ENCODE measurements at regions not wholly inside any gene's neighbourhood (a gene's known extent, or its start where the extent isn't known, plus 50 kb on each side); places are given as distances from the start of the nearest gene placed in this dataset.

DNA sequence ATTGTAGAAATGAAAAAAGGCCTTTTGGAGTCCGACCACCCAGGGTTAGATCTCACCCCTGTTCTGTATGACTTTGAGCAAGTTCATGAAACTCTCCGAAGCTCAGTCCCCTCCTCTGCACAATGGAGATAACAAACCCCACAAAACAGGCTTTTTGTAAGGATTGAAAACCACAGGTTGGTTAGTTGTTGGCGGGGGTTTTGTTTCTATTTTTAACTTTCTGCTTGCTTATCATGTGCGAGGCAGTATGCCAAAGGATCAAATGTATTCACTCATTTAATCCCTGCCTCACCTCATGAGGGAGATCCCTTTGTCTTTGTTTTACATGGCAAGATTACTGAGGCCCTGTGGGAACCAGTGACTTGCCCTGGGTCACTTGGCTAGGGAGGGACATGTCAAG, 539.1 kb downstream of the CDK5RAP2 start:
- DNase-seq = no peak
- Mint-ChIP-seq H3K27me3 (no peaks in the 10 kb centered on the region), H3K27ac (no peak overlapping the region), H3K4me3 (no peak overlapping the region), H3K36me3 (ENCODE audit: low read depth) (no peaks in the 10 kb centered on the region), H3K9me3 (no peaks in the 10 kb centered on the region), H3K4me1 (no peaks in the 10 kb centered on the region)
- intact Hi-C loops (cut with micrococcal nuclease) = no loop called here
- ChIA-PET CTCF (no interaction called here), POLR2A (no interaction called here)
- no peak for ATAC-seq (ENCODE audit: low read depth)
- TF ChIP-seq, protein P1, sequence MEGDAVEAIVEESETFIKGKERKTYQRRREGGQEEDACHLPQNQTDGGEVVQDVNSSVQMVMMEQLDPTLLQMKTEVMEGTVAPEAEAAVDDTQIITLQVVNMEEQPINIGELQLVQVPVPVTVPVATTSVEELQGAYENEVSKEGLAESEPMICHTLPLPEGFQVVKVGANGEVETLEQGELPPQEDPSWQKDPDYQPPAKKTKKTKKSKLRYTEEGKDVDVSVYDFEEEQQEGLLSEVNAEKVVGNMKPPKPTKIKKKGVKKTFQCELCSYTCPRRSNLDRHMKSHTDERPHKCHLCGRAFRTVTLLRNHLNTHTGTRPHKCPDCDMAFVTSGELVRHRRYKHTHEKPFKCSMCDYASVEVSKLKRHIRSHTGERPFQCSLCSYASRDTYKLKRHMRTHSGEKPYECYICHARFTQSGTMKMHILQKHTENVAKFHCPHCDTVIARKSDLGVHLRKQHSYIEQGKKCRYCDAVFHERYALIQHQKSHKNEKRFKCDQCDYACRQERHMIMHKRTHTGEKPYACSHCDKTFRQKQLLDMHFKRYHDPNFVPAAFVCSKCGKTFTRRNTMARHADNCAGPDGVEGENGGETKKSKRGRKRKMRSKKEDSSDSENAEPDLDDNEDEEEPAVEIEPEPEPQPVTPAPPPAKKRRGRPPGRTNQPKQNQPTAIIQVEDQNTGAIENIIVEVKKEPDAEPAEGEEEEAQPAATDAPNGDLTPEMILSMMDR (IDR thresholded peaks at IDR 0.05) = no peak

DNA sequence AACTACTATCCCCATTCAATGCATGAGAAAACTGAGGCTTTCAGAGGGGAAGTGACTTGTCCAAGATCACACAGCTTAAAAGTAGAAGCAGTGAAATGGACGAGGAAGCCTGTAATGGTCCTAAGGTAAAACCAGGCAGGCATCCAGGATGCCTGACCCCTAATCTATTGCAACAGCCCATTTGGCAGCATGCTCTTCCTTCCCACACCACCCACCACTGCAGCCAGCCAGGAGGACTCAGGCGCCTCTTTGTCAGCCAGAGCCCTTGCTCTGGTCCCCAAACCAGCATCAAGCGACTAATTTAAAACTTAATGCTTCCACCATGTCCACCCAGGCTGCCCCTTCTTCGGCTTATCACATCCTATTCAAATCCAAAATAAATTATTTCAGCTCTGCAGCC, 541.6 kb downstream of the CDK5RAP2 start:
- H3K27me3 Mint-ChIP-seq = no peaks in the 10 kb centered on the region
- no peak overlapping the region for H3K27ac Mint-ChIP-seq
- ATAC-seq (ENCODE audit: low read depth) (no peak), DNase-seq (no peak)
- no peaks in the 10 kb centered on the region for H3K9me3 Mint-ChIP-seq
- CTCF ChIA-PET = no interaction called here
- no peaks in the 10 kb centered on the region for H3K36me3 Mint-ChIP-seq (ENCODE audit: low read depth)
- H3K4me1 Mint-ChIP-seq = no peaks in the 10 kb centered on the region
- intact Hi-C loops (cut with micrococcal nuclease) = no loop called here
- TF ChIP-seq, protein P1 (IDR thresholded peaks at IDR 0.05) = no peak
- H3K4me3 Mint-ChIP-seq = no peak overlapping the region
- POLR2A ChIA-PET = no interaction called here

- intact Hi-C loops (cut with micrococcal nuclease) = no loop called here
- H3K9me3 Mint-ChIP-seq = no peaks in the 10 kb centered on the region
- H3K4me1 Mint-ChIP-seq = no peaks in the 10 kb centered on the region
- H3K4me3 Mint-ChIP-seq = no peak overlapping the region
- no peaks in the 10 kb centered on the region for H3K36me3 Mint-ChIP-seq (ENCODE audit: low read depth)
- TF ChIP-seq, protein P1 (IDR thresholded peaks at IDR 0.05) = no peak
- ChIA-PET CTCF (no interaction called here), POLR2A (no interaction called here)
- DNase-seq (no peak), ATAC-seq (ENCODE audit: low read depth) (no peak)
- no peaks in the 10 kb centered on the region for H3K27me3 Mint-ChIP-seq
- H3K27ac Mint-ChIP-seq = no peak overlapping the region
Measured at GRCh38 chr9:120032639-120033038, 547.3 kb downstream of the CDK5RAP2 start.

DNA sequence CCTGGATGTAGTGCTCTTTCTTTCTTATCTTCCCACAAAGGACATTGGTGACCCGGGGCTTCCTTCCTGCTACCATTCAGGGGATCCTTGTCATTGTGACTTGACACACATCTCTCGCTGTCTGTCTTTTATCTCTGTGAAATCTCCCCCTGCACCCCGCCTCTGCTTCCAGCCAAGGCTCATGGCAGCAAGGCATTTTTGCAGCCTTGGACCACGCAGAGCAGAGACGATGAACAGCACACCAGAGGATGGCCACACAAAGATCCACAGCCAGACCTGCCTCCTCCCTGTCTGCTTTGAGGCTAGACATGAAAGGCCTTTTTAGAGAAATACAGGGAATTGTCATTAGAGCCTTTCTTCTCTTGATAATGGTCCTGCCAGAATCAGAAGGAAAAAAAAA, 549.1 kb downstream of the CDK5RAP2 start:
- POLR2A ChIA-PET = no interaction called here
- peaks cover 2% of the 10 kb centered on the region for H3K9me3 Mint-ChIP-seq
- H3K36me3 Mint-ChIP-seq (ENCODE audit: low read depth) = no peaks in the 10 kb centered on the region
- intact Hi-C loops (cut with micrococcal nuclease) = no loop called here
- peaks cover 4% of the 10 kb centered on the region for H3K27me3 Mint-ChIP-seq
- DNase-seq (no peak), ATAC-seq (ENCODE audit: low read depth) (no peak)
- no peak overlapping the region for H3K27ac Mint-ChIP-seq
- TF ChIP-seq, protein P1 (IDR thresholded peaks at IDR 0.05) = no peak
- H3K4me3 Mint-ChIP-seq = no peak overlapping the region
- CTCF ChIA-PET = no interaction called here
- no peaks in the 10 kb centered on the region for H3K4me1 Mint-ChIP-seq

DNA sequence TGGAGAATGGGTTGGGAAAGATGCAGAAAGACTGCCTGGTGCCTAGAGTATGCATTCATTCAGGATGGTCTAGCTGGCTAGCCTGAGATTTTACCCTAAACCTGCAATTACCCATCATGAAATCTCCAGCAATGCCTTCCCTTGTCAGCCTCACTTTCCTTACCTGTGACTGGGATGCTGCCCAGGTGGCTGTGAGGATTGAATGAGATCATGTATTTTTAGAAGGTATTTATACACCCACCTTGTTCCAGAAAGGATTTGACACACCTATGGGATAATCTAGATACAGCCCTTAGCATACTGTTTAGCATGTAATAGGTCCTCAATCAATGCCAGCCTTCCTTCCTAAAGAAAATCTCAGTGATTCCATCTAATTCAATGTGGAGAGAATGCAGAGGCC, 561.4 kb downstream of the CDK5RAP2 start:
- H3K4me1 Mint-ChIP-seq = no peaks in the 10 kb centered on the region
- H3K27me3 Mint-ChIP-seq = no peaks in the 10 kb centered on the region
- TF ChIP-seq, protein P1 (IDR thresholded peaks at IDR 0.05) = no peak
- ATAC-seq (ENCODE audit: low read depth) (no peak), DNase-seq (no peak)
- H3K9me3 Mint-ChIP-seq = peaks cover 6% of the 10 kb centered on the region
- ChIA-PET CTCF (no interaction called here), POLR2A (no interaction called here)
- intact Hi-C loops (cut with micrococcal nuclease) = no loop called here
- H3K27ac Mint-ChIP-seq = no peak overlapping the region
- no peaks in the 10 kb centered on the region for H3K36me3 Mint-ChIP-seq (ENCODE audit: low read depth)
- no peak overlapping the region for H3K4me3 Mint-ChIP-seq

Measured in activated B cell treated with CpG ODN at 0.5 μM for 24 hours (primary cell).